ENCODE measurements at regions not wholly inside any gene's neighbourhood (a gene's known extent, or its start where the extent isn't known, plus 50 kb on each side); places are given as distances from the start of the nearest gene placed in this dataset.

DNA sequence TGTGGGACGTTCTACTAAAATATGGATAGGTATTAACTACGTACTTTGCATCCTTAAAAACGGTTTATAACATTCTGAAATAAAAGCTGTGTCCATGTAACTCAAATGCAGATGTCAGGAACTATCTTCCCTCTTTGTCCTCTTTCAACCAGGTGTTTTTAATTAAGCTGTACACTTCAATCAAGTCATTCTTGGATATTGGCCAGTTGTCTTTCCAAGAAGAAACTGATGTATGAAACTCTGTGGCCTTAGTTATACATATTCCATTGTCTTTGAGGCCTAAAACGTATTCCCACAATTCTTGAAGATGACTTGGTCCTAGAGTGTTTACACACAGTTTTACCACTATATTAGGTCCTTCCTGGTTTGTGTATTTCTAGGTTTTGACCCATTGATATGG lies 249.0 kb upstream of the CNTN5 start:
- TF ChIP-seq EZH2 (IDR thresholded peaks at IDR 0.05; ENCODE audit: low read length, unreplicated experiment) (no peak), EZH2phosphoT487 (IDR thresholded peaks at IDR 0.05; ENCODE audit: borderline replicate concordance, low read length) (no peak)
- TF ChIP-seq, protein P1, sequence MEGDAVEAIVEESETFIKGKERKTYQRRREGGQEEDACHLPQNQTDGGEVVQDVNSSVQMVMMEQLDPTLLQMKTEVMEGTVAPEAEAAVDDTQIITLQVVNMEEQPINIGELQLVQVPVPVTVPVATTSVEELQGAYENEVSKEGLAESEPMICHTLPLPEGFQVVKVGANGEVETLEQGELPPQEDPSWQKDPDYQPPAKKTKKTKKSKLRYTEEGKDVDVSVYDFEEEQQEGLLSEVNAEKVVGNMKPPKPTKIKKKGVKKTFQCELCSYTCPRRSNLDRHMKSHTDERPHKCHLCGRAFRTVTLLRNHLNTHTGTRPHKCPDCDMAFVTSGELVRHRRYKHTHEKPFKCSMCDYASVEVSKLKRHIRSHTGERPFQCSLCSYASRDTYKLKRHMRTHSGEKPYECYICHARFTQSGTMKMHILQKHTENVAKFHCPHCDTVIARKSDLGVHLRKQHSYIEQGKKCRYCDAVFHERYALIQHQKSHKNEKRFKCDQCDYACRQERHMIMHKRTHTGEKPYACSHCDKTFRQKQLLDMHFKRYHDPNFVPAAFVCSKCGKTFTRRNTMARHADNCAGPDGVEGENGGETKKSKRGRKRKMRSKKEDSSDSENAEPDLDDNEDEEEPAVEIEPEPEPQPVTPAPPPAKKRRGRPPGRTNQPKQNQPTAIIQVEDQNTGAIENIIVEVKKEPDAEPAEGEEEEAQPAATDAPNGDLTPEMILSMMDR (conservative IDR thresholded peaks at IDR 0.05; ENCODE audit: low read depth, low read length) = no peak
